Ishikawa (cell line): ENCODE measurements at regions not wholly inside any gene's neighbourhood (a gene's known extent, or its start where the extent isn't known, plus 50 kb on each side); places are given as distances from the start of the nearest gene placed in this dataset.

Experiments used
- CEBPB ChIP-seq: IDR thresholded peaks from 2 replicates; pipeline ENCODE4 v1.6.1; 2012
- CREB1 ChIP-seq: IDR thresholded peaks from 2 replicates; pipeline ENCODE4 v1.6.1; 2012; ENCODE audit warnings: low read depth
- EGR1 ChIP-seq: IDR thresholded peaks from 2 replicates; pipeline ENCODE4 v1.6.1; 2012
- EP300 ChIP-seq: IDR thresholded peaks from 2 replicates; pipeline ENCODE4 v1.6.1; 2012; ENCODE audit warnings: borderline replicate concordance
- FOXM1 ChIP-seq: IDR thresholded peaks from 2 replicates; pipeline ENCODE4 v1.6.1; 2012; ENCODE audit warnings: low read depth, borderline replicate concordance
- RAD21 ChIP-seq: IDR thresholded peaks from 2 replicates; pipeline ENCODE4 v1.6.1; 2012; ENCODE audit warnings: low read depth
- TAF1 ChIP-seq: IDR thresholded peaks from 2 replicates; pipeline ENCODE4 v1.6.1; 2012; ENCODE audit warnings: low read depth, mild to moderate bottlenecking
- TEAD4 ChIP-seq: IDR thresholded peaks from 2 replicates; pipeline ENCODE4 v1.6.1; 2012
- USF1 ChIP-seq: IDR thresholded peaks from 2 replicates; pipeline ENCODE4 v1.6.1; 2012
- YY1 ChIP-seq: IDR thresholded peaks from 2 replicates; pipeline ENCODE4 v1.6.1; 2012; ENCODE audit warnings: low read depth
- ZBTB7A ChIP-seq: IDR thresholded peaks from 2 replicates; pipeline ENCODE4 v1.6.1; 2012; ENCODE audit warnings: low read depth
- TF ChIP-seq, protein P1 (sequence below): IDR thresholded peaks from 2 replicates; pipeline ENCODE4 v1.6.1; 2012; ENCODE audit warnings: low read depth, mild to moderate bottlenecking
- TF ChIP-seq, protein P2 (sequence below): IDR thresholded peaks from 2 replicates; pipeline ENCODE4 v1.6.1; 2012

DNA sequence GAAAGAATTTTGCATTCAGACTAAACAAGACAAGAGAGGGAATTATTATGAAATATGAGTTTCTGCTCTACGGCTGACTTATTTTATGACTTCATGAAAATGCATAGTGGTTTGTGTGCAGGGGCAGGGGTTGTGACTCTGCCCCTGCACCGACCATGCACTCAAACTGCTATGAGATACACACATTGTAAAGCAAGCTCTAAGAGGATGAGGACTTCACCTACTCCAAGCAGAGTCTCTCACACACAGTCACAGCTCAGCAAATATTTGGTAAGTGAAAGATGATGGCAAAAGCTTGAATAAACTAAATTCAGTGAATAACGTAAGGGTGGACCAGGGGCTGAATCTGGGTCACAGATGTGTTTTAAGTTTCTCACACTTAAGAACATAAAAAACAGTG, 542.9 kb downstream of the PRELID2 start:
- TF ChIP-seq RAD21 (no peak), FOXM1 (no peak), CREB1 (no peak), EGR1 (no peak), CEBPB (no peak), TEAD4 (no peak), EP300 (no peak), TAF1 (no peak), YY1 (no peak), USF1 (no peak), ZBTB7A (no peak)
- TF ChIP-seq, protein P1, sequence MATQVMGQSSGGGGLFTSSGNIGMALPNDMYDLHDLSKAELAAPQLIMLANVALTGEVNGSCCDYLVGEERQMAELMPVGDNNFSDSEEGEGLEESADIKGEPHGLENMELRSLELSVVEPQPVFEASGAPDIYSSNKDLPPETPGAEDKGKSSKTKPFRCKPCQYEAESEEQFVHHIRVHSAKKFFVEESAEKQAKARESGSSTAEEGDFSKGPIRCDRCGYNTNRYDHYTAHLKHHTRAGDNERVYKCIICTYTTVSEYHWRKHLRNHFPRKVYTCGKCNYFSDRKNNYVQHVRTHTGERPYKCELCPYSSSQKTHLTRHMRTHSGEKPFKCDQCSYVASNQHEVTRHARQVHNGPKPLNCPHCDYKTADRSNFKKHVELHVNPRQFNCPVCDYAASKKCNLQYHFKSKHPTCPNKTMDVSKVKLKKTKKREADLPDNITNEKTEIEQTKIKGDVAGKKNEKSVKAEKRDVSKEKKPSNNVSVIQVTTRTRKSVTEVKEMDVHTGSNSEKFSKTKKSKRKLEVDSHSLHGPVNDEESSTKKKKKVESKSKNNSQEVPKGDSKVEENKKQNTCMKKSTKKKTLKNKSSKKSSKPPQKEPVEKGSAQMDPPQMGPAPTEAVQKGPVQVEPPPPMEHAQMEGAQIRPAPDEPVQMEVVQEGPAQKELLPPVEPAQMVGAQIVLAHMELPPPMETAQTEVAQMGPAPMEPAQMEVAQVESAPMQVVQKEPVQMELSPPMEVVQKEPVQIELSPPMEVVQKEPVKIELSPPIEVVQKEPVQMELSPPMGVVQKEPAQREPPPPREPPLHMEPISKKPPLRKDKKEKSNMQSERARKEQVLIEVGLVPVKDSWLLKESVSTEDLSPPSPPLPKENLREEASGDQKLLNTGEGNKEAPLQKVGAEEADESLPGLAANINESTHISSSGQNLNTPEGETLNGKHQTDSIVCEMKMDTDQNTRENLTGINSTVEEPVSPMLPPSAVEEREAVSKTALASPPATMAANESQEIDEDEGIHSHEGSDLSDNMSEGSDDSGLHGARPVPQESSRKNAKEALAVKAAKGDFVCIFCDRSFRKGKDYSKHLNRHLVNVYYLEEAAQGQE: no peak
- TF ChIP-seq, protein P2, sequence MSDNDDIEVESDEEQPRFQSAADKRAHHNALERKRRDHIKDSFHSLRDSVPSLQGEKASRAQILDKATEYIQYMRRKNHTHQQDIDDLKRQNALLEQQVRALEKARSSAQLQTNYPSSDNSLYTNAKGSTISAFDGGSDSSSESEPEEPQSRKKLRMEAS: no peak
